HG03442 (cell line): ENCODE measurements at regions not wholly inside any gene's neighbourhood (a gene's known extent, or its start where the extent isn't known, plus 50 kb on each side); places are given as distances from the start of the nearest gene placed in this dataset.
"Not testable (repeated sequence)": the region's sequence is repeated elsewhere in the genome, so short reads cannot be mapped to it uniquely, and the experiment has no call there.

ENCODE experiments used
- ATAC-seq: cut with Tn5 transposase; IDR thresholded peaks from one replicate; pipeline ENCODE4 v1.9.1; 2021; ENCODE audit warnings: mild to moderate bottlenecking, moderate library complexity; ENCODE audit not compliant: unreplicated experiment

GRCh38 chr17:31798205-31798724 is 60.8 kb downstream of the COPRS start:
- ATAC-seq, result no peak

GRCh38 chr17:31795941-31796340 is 63.1 kb downstream of the COPRS start:
- ATAC-seq, result not testable (repeated sequence)

GRCh38 chr17:31794111-31794510 is 64.9 kb downstream of the COPRS start:
- ATAC-seq, result no peak

GRCh38 chr17:31793634-31794033 is 65.4 kb downstream of the COPRS start:
- ATAC-seq, result not testable (repeated sequence)

- ATAC-seq, result no peak
These were observed 66.9 kb downstream of the COPRS start for GRCh38 chr17:31792007-31792585.

GRCh38 chr17:31789707-31790505 is 69.1 kb downstream of the COPRS start:
- no peak for ATAC-seq

- no peak for ATAC-seq
These were observed 70.1 kb downstream of the COPRS start for GRCh38 chr17:31788956-31789355.

GRCh38 chr17:31788571-31788946 is 70.5 kb downstream of the COPRS start:
- no peak for ATAC-seq

- no peak for ATAC-seq
These were observed 71.0 kb downstream of the COPRS start for GRCh38 chr17:31787857-31788570.

GRCh38 chr17:31786796-31787481 is 72.1 kb downstream of the COPRS start:
- no peak for ATAC-seq

- no peak for ATAC-seq
These were observed 78.6 kb downstream of the COPRS start for GRCh38 chr17:31780483-31780882.

- no peak for ATAC-seq
These were observed 80.5 kb downstream of the COPRS start for GRCh38 chr17:31778523-31778922.

- not testable (repeated sequence) for ATAC-seq
These were observed 87.7 kb downstream of the COPRS start for GRCh38 chr17:31771328-31771727.

GRCh38 chr17:31770501-31770900 is 88.5 kb downstream of the COPRS start:
- not testable (repeated sequence) for ATAC-seq

GRCh38 chr17:31761836-31762510 is 97.1 kb downstream of the COPRS start:
- not testable (repeated sequence) for ATAC-seq

- no peak for ATAC-seq
These were observed 100.4 kb downstream of the COPRS start for GRCh38 chr17:31758646-31759045.

- no peak for ATAC-seq
These were observed 101.9 kb downstream of the COPRS start for GRCh38 chr17:31757097-31757496.

GRCh38 chr17:31754239-31754945 is 104.7 kb downstream of the COPRS start:
- ATAC-seq, result no peak

GRCh38 chr17:31753011-31753410 is 106.0 kb downstream of the COPRS start:
- ATAC-seq, result no peak

- ATAC-seq, result no peak
These were observed 106.5 kb downstream of the COPRS start for GRCh38 chr17:31752584-31752983.
